Peyer's patch (tissue), 4 donors: ENCODE measurements at regions not wholly inside any gene's neighbourhood (a gene's known extent, or its start where the extent isn't known, plus 50 kb on each side); places are given as distances from the start of the nearest gene placed in this dataset.

ENCODE experiments used
- DNase-seq, 3 donors: peaks; one replicate each; pipeline ENCODE4 v3.0.0-alpha.2; 2017 to 2019
- H3K27ac ChIP-seq, 4 donors: fragments of 200-600 bp; sonication (generic); one replicate each; pipeline ENCODE4 v1.5.1; 2016 to 2019
- H3K27me3 ChIP-seq, 2 donors: fragments of 200-600 bp; sonication (generic); one replicate each; pipeline ENCODE4 v1.5.1; 2019
- H3K36me3 ChIP-seq, 3 donors: fragments of 200-600 bp; sonication (generic); one replicate each; pipeline ENCODE4 v1.5.1; 2016 to 2019
- H3K4me1 ChIP-seq, 4 donors: fragments of 200-600 bp; sonication (generic); one replicate each; pipeline ENCODE4 v1.5.1; 2016 to 2019
- H3K4me3 ChIP-seq, 4 donors: fragments of 200-600 bp; sonication (generic); 1 replicate in 3 of 4; 2 replicates in 1 of 4; pipeline ENCODE4 v1.5.1; 2016 to 2019; ENCODE audit warnings: mild to moderate bottlenecking in 1 of 4
- H3K9me3 ChIP-seq, 4 donors: fragments of 200-600 bp; sonication (generic); one replicate each; pipeline ENCODE4 v1.5.1; 2016 to 2019; ENCODE audit warnings: mild to moderate bottlenecking in 1 of 4
- CTCF ChIP-seq, 6 experiments: fragments of 450-650 bp in 4 of 6; fragments of 200-600 bp in 2 of 6; sonication (generic) in 1 of 6; IDR thresholded peaks; one replicate each; pipeline ENCODE4 v1.5.1; 2017 to 2019; ENCODE audit warnings: antibody characterized with exemption in 6 of 6, mild to moderate bottlenecking in 3 of 6, moderate library complexity in 1 of 6
- POLR2A ChIP-seq, 2 donors: fragments of 450-650 bp; IDR thresholded peaks; one replicate each; pipeline ENCODE4 v1.5.1; 2017; ENCODE audit warnings: antibody characterized with exemption in 2 of 2, mild to moderate bottlenecking in 2 of 2, moderate library complexity in 2 of 2

GRCh38 chr10:129278686-129279085, 188.4 kb upstream of the MGMT start:
- no peaks in the 10 kb centered on the region for H3K27me3 ChIP-seq
- no peaks in the 10 kb centered on the region for H3K36me3 ChIP-seq
- DNase-seq, result no peak
- no peaks in the 10 kb centered on the region for H3K9me3 ChIP-seq
- H3K27ac ChIP-seq, result no peak overlapping the region
- no peak for TF ChIP-seq CTCF (IDR thresholded peaks at IDR 0.05)
- no peak for TF ChIP-seq POLR2A (IDR thresholded peaks at IDR 0.05)
- no peak overlapping the region for H3K4me3 ChIP-seq
- no peaks in the 10 kb centered on the region for H3K4me1 ChIP-seq

- H3K27me3 ChIP-seq, result no peaks in the 10 kb centered on the region
- H3K27ac ChIP-seq, result no peak overlapping the region
- H3K9me3 ChIP-seq, result no peaks in the 10 kb centered on the region
- H3K36me3 ChIP-seq, result no peaks in the 10 kb centered on the region
- H3K4me3 ChIP-seq, result no peak overlapping the region
- TF ChIP-seq CTCF (IDR thresholded peaks at IDR 0.05) (no peak), POLR2A (IDR thresholded peaks at IDR 0.05) (no peak)
- no peaks in the 10 kb centered on the region for H3K4me1 ChIP-seq
- DNase-seq, result no peak
These were observed 187.4 kb upstream of the MGMT start for GRCh38 chr10:129279446-129280154.

GRCh38 chr10:129280155-129280502, 186.9 kb upstream of the MGMT start:
- no peak overlapping the region for H3K27ac ChIP-seq
- TF ChIP-seq CTCF (IDR thresholded peaks at IDR 0.05) (no peak), POLR2A (IDR thresholded peaks at IDR 0.05) (no peak)
- H3K9me3 ChIP-seq, result no peaks in the 10 kb centered on the region
- no peak for DNase-seq
- no peak overlapping the region for H3K4me3 ChIP-seq
- no peaks in the 10 kb centered on the region for H3K27me3 ChIP-seq
- no peaks in the 10 kb centered on the region for H3K4me1 ChIP-seq
- no peaks in the 10 kb centered on the region for H3K36me3 ChIP-seq

GRCh38 chr10:129280908-129281586, 186.0 kb upstream of the MGMT start:
- Histone ChIP-seq H3K4me3 (no peak overlapping the region), H3K27me3 (no peaks in the 10 kb centered on the region), H3K36me3 (no peaks in the 10 kb centered on the region), H3K4me1 (no peaks in the 10 kb centered on the region), H3K27ac (no peak overlapping the region), H3K9me3 (no peaks in the 10 kb centered on the region)
- DNase-seq, result no peak
- TF ChIP-seq CTCF (IDR thresholded peaks at IDR 0.05) (no peak), POLR2A (IDR thresholded peaks at IDR 0.05) (no peak)

- TF ChIP-seq CTCF (IDR thresholded peaks at IDR 0.05), result no peak
- TF ChIP-seq POLR2A (IDR thresholded peaks at IDR 0.05), result no peak
These were observed 181.6 kb upstream of the MGMT start for GRCh38 chr10:129285459-129285858.

More at GRCh38 chr10:129285459-129285858, 181.6 kb upstream of the MGMT start:
- DNase-seq, result no peak
- Histone ChIP-seq H3K9me3 (no peaks in the 10 kb centered on the region), H3K4me1 (no peaks in the 10 kb centered on the region), H3K4me3 (no peak overlapping the region), H3K27me3 (no peaks in the 10 kb centered on the region), H3K27ac (no peak overlapping the region), H3K36me3 (no peaks in the 10 kb centered on the region)
